ENCODE measurements at regions not wholly inside any gene's neighbourhood (a gene's known extent, or its start where the extent isn't known, plus 50 kb on each side); places are given as distances from the start of the nearest gene placed in this dataset.

GRCh38 chr7:95693551-95694333 is 78.6 kb upstream of the DYNC1I1 start:
- TF ChIP-seq CTCF (conservative IDR thresholded peaks at IDR 0.05): no peak
- TF ChIP-seq ZFX (IDR thresholded peaks at IDR 0.05): no peak
- no peak overlapping the region for H3K27ac ChIP-seq

DNA sequence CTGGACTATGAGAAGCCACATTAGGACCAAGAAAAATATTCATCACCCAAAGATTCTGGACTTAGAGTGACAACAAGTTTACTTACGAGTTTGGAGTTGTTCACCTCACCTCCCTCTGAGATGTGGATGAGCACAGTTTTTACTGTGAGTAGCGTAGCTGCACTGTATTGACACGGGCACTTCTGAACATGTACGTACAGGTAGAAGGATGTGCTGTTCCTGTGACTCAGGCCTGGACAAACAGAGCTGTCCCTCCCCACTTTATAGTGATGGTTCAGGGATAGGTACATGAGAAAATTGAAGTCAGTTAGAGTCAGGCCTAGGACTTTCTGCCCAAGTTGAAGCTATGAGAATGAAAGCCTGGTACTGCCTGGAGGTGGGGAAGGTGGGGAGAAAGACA is 80.9 kb upstream of the DYNC1I1 start:
- H3K27ac ChIP-seq: no peak overlapping the region
- TF ChIP-seq CTCF (conservative IDR thresholded peaks at IDR 0.05): no peak

DNA sequence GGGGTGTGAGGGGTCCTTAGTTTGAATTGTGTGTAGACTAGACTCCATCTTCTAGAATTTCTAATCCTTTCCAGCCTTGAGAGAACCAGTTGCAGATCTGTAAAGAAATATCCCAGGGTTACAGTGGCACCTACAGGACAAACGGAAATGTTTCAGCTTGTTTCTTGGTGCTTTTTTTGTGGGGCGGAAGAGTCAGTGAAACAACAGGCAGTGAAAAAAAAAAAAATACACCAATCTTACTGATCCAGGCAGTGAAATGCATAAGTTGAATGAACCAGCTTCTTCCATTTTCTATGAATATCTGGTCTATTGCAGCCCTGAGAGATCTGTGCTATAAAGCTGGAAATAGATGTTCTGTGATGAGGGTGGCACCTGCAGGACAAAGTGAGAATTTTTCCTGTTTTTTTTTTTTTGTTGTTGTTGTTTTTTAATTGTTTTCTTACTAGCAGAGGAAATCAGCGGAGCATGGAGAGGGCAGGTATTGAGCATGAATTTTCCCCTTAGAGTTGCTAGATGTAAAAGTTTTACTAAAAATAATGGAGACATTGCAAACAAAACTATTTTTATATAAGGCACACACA is 81.9 kb upstream of the DYNC1I1 start:
- no peak overlapping the region for H3K27ac ChIP-seq
- no peak for TF ChIP-seq ZFX (IDR thresholded peaks at IDR 0.05)
- peak; percentile 95 for TF ChIP-seq CTCF (conservative IDR thresholded peaks at IDR 0.05)

DNA sequence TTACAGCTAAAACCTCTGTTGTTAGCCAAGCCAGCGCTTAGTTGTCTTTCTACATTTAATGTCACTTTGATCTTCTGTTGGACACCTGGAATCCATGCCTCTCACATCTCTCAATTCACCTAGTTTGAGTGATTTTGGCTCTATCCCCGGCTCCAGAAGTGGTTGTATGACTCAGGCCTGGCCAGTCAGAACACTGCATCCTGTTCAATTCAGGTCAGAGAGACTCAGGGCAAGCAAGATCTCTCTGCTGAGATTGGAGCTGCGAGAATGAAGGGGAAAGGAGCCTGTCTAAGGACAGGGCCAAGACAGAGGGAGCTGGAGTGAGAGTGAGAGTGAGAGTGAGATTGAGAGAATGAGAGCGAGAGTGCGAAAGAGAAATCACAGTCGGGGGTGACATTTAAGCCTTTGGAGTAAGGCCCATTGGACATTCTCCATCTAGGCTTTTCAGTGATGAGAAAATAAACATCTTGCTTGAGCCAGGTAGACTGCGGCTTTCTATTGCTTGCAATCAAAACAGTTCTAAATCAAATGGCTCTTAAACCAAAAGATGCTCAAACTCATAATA is 83.3 kb upstream of the DYNC1I1 start:
- TF ChIP-seq CTCF (conservative IDR thresholded peaks at IDR 0.05) (no peak), ZFX (IDR thresholded peaks at IDR 0.05) (no peak)
- no peak overlapping the region for H3K27ac ChIP-seq

DNA sequence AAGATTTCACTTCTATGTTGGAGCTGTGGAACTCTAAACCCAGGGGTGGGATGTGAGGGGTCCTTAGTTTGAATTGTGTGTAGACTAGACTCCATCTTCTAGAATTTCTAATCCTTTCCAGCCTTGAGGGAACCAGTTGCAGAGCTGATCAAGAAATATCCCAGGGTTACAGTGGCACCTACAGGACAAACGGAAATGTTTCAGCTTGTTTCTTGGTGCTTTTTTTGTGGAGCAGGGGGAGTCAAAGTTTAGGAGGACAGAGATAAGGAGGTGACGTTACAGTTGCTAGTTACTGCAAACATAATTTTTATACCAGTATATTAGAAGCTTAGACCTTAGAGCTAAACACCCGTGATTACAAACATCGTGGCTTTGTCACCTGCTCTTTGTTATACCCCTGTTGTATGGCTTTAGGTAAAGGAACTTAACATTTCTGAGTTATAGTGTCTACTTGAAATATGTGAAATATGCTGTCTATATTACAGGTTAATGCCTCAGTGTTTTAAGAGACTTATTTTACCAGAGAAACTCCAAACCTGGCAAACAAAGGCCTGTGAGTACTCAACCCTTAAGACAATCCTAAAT is 84.5 kb upstream of the DYNC1I1 start:
- H3K27ac ChIP-seq: no peak overlapping the region
- TF ChIP-seq ZFX (IDR thresholded peaks at IDR 0.05): no peak
- TF ChIP-seq CTCF (conservative IDR thresholded peaks at IDR 0.05): peak; percentile 78

DNA sequence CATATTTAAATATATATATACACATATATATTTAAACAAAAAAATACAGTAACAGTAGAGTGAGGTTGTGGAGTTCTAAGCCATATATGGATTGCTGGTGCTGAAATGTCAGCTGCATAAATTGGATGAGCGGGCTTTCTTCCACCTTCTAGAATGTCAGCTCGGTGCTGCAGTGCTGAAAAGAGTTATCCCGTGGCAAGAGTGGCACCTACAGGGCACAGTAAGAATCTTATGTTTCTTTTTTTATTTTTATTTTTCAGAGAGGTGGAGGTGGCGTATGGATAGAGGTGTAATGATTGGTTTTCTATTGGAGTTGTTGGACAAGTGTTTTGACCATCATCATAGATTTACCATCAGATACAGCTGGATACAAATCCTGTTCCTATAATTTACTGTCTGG is 86.2 kb upstream of the DYNC1I1 start:
- peak; percentile 64 for TF ChIP-seq CTCF (conservative IDR thresholded peaks at IDR 0.05)
- no peak for TF ChIP-seq ZFX (IDR thresholded peaks at IDR 0.05)
- H3K27ac ChIP-seq: no peak overlapping the region

GRCh38 chr7:95684505-95684904 is 87.8 kb upstream of the DYNC1I1 start:
- no peak overlapping the region for H3K27ac ChIP-seq
- TF ChIP-seq CTCF (conservative IDR thresholded peaks at IDR 0.05): 0 out of 2 replicates have a peak, but pooled peaks have one; percentile 1
- no peak for TF ChIP-seq ZFX (IDR thresholded peaks at IDR 0.05)

All from C4-2B (cell line).